BE2C (cell line): ENCODE measurements at regions not wholly inside any gene's neighbourhood (a gene's known extent, or its start where the extent isn't known, plus 50 kb on each side); places are given as distances from the start of the nearest gene placed in this dataset.

Experiments used
- DNase-seq: peaks from one replicate; pipeline ENCODE4 v3.0.0-alpha.2; 2020
- H3K27me3 ChIP-seq: fragments of 250-450 bp; sonication (Bioruptor Pico); 2 replicates; pipeline ENCODE4 v1.5.1; 2020; ENCODE audit warnings: mild to moderate bottlenecking
- H3K36me3 ChIP-seq: fragments of 250-450 bp; sonication (Bioruptor Pico); 2 replicates; pipeline ENCODE4 v1.5.1; 2020; ENCODE audit warnings: mild to moderate bottlenecking
- H3K4me1 ChIP-seq: fragments of 250-450 bp; sonication (Bioruptor Pico); 2 replicates; pipeline ENCODE4 v1.5.1; 2020
- H3K4me3 ChIP-seq: 2 replicates; pipeline ENCODE4 v1.5.1; 2011; ENCODE audit warnings: low read depth, low read length
- H3K9me3 ChIP-seq: fragments of 250-450 bp; sonication (Bioruptor Pico); 2 replicates; pipeline ENCODE4 v1.5.1; 2020
- CTCF ChIP-seq: IDR thresholded peaks from 2 replicates; pipeline ENCODE4 v1.5.1; 2012; ENCODE audit warnings: mild to moderate bottlenecking, low read depth, low read length

GRCh38 chr12:87836190-87836589, 193.0 kb downstream of the C12orf50 start:
- Histone ChIP-seq H3K4me1 (peaks cover 8% of the 10 kb centered on the region), H3K9me3 (no peaks in the 10 kb centered on the region), H3K4me3 (no peak overlapping the region), H3K36me3 (no peaks in the 10 kb centered on the region), H3K27me3 (no peaks in the 10 kb centered on the region)
- TF ChIP-seq CTCF = no peak
- peak; percentile 13 for DNase-seq

DNA sequence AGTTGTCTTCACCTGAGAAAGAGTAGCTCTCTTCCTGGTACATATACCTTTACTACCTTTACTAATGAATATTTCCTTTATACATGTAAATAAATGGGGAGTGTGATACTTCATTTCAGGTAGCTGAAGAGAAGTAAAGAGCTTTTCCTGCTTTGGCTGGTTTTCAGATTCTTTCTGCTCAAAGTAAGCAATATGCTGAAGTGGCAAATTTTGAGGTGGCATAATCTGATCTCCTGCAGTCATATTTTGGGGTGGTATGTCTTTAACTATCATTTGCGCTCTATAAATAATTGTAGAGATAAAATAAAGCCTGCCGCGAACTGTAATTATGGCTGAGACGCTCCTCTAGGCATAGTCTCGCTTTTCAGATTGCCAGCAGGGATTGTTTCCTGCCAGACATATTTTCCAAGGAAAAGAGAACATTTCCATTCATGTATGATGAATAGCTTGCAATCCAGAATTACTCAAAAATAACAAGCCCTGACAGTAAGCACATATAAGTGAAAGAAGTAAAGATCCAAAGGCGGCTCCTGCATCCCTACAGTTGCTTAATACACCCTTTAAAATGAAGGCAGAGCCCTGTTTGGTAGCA, 200.7 kb downstream of the C12orf50 start:
- Histone ChIP-seq H3K4me3 (no peak overlapping the region), H3K36me3 (no peaks in the 10 kb centered on the region), H3K27me3 (no peaks in the 10 kb centered on the region), H3K4me1 (no peaks in the 10 kb centered on the region), H3K9me3 (no peaks in the 10 kb centered on the region)
- no peak for TF ChIP-seq CTCF
- DNase-seq = no peak

DNA sequence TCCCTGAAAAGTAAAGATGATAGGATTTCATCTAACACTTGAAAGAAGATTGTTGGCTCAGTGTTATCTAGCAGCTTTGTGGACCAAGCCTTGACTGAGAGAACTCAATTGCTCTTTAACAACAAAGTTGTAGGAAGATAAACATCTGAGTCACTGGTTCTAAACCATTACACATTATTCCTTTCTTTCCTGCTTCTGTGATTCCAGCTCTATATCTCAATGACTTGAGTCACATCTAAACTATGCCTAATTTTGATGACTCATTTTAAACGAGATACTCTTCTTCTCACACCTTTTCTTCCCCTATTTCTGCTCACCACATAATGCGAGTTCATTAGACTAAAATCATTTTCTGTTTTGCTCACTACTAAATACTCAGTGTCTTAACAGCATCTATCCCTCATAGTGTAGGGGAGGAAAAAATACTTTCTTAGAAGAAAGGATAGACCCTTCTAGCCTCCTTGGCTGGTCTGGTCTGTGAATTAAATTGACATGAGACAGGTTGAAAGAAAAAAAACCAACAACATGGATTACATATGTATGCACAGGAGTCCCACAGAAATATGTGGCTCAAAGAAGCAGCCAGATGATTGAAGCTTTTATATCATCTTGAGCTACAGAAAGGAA, 201.4 kb downstream of the C12orf50 start:
- TF ChIP-seq CTCF = no peak
- DNase-seq = no peak
- H3K4me3 ChIP-seq = no peak overlapping the region
- H3K9me3 ChIP-seq = no peaks in the 10 kb centered on the region
- H3K4me1 ChIP-seq = no peaks in the 10 kb centered on the region
- H3K36me3 ChIP-seq = no peaks in the 10 kb centered on the region
- no peaks in the 10 kb centered on the region for H3K27me3 ChIP-seq

- no peak overlapping the region for H3K4me3 ChIP-seq
- no peaks in the 10 kb centered on the region for H3K4me1 ChIP-seq
- TF ChIP-seq CTCF = no peak
- H3K9me3 ChIP-seq = no peaks in the 10 kb centered on the region
- H3K36me3 ChIP-seq = no peaks in the 10 kb centered on the region
- no peaks in the 10 kb centered on the region for H3K27me3 ChIP-seq
- DNase-seq = no peak
These were observed 206.3 kb downstream of the C12orf50 start for GRCh38 chr12:87822923-87823322.

- no peaks in the 10 kb centered on the region for H3K36me3 ChIP-seq
- no peaks in the 10 kb centered on the region for H3K27me3 ChIP-seq
- no peak for DNase-seq
- no peaks in the 10 kb centered on the region for H3K4me1 ChIP-seq
- H3K4me3 ChIP-seq = no peak overlapping the region
- TF ChIP-seq CTCF = no peak
- no peaks in the 10 kb centered on the region for H3K9me3 ChIP-seq
These were observed 208.5 kb downstream of the C12orf50 start for GRCh38 chr12:87820524-87821202.

DNA sequence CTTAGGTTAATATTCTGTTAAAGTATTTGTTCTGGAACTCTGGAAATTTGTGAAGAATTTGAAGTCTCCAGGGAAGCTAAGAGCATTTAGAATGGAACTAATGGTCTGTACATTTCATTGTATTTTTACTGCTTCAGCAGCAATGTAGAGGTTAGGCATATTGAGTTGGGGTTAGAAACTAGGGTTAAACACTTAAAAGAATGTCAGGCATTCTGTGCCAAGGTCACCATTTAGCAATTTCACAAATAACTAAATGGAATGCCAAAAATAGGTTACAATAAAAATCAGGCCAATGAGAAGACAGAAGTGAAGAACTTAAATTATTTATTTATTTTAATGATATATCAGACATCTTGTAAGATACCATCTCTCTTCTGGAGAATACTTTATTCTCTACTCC, 210.8 kb downstream of the C12orf50 start:
- H3K27me3 ChIP-seq = no peaks in the 10 kb centered on the region
- no peak for TF ChIP-seq CTCF
- no peaks in the 10 kb centered on the region for H3K4me1 ChIP-seq
- H3K9me3 ChIP-seq = no peaks in the 10 kb centered on the region
- H3K4me3 ChIP-seq = no peak overlapping the region
- DNase-seq = no peak
- H3K36me3 ChIP-seq = no peaks in the 10 kb centered on the region
